Smooth muscle cell (in vitro differentiated cells): ENCODE measurements at regions not wholly inside any gene's neighbourhood (a gene's known extent, or its start where the extent isn't known, plus 50 kb on each side); places are given as distances from the start of the nearest gene placed in this dataset.

Experiments
- DNase-seq: peaks from one replicate; lab custom pipeline; 2025; ENCODE audit not compliant: unreplicated experiment; lab: John Stamatoyannopoulos, UW
- H2AFZ ChIP-seq: fragments of 200-600 bp; sonication (generic); 2 replicates; pipeline ENCODE4 v1.6.0; 2016; ENCODE audit warnings: antibody characterized with exemption, low read depth, mild to moderate bottlenecking
- H3F3A ChIP-seq: fragments of 200-600 bp; sonication (generic); 2 replicates; pipeline ENCODE4 v1.6.0; 2017; ENCODE audit warnings: antibody characterized with exemption, low read depth
- H3K27ac ChIP-seq: fragments of 200-600 bp; sonication (generic); 2 replicates; pipeline ENCODE4 v1.5.1; 2016; ENCODE audit warnings: low read depth, mild to moderate bottlenecking
- H3K27me3 ChIP-seq: fragments of 200-600 bp; sonication (generic); 2 replicates; pipeline ENCODE4 v1.6.1; 2016; ENCODE audit warnings: low read depth, mild to moderate bottlenecking
- H3K36me3 ChIP-seq: fragments of 200-600 bp; sonication (generic); 2 replicates; pipeline ENCODE4 v1.5.1; 2016; ENCODE audit warnings: low read depth
- H3K4me1 ChIP-seq: fragments of 200-600 bp; sonication (generic); 2 replicates; pipeline ENCODE4 v1.5.1; 2016; ENCODE audit warnings: low read depth
- H3K4me2 ChIP-seq: fragments of 200-600 bp; sonication (generic); 2 replicates; pipeline ENCODE4 v1.6.0; 2016; ENCODE audit warnings: mild to moderate bottlenecking
- H3K4me3 ChIP-seq: fragments of 200-600 bp; sonication (generic); 2 replicates; pipeline ENCODE4 v1.5.1; 2016; ENCODE audit warnings: mild to moderate bottlenecking
- H3K79me2 ChIP-seq: fragments of 200-600 bp; sonication (generic); 2 replicates; pipeline ENCODE4 v1.6.0; 2016; ENCODE audit warnings: low read depth, mild to moderate bottlenecking
- H3K9ac ChIP-seq: fragments of 200-600 bp; sonication (generic); 2 replicates; pipeline ENCODE4 v1.6.0; 2016; ENCODE audit warnings: low read depth
- H3K9me3 ChIP-seq: fragments of 200-600 bp; sonication (generic); replicated peaks from 2 replicates; pipeline ENCODE4 v1.5.1; 2016; ENCODE audit warnings: low read depth
- H4K20me1 ChIP-seq: fragments of 200-600 bp; sonication (generic); 2 replicates; pipeline ENCODE4 v1.6.0; 2016; ENCODE audit warnings: low read depth
- WGBS: methylation state at CpG from one replicate; pipeline ENCODE4 v1.1.7; 2016; ENCODE audit warnings: low lambda C conversion rate; 5-methylcytosine and 5-hydroxymethylcytosine counted together
- TF ChIP-seq, protein P1 (sequence below): fragments of 200-600 bp; sonication (generic); IDR thresholded peaks from 2 replicates; pipeline ENCODE4 v1.5.1; 2017; ENCODE audit warnings: borderline replicate concordance, mild to moderate bottlenecking, antibody characterized with exemption; ENCODE audit not compliant: insufficient read depth, poor library complexity, severe bottlenecking

GRCh38 chr15:62231856-62232255 is 66.8 kb upstream of the C2CD4B start:
- TF ChIP-seq, protein P1, sequence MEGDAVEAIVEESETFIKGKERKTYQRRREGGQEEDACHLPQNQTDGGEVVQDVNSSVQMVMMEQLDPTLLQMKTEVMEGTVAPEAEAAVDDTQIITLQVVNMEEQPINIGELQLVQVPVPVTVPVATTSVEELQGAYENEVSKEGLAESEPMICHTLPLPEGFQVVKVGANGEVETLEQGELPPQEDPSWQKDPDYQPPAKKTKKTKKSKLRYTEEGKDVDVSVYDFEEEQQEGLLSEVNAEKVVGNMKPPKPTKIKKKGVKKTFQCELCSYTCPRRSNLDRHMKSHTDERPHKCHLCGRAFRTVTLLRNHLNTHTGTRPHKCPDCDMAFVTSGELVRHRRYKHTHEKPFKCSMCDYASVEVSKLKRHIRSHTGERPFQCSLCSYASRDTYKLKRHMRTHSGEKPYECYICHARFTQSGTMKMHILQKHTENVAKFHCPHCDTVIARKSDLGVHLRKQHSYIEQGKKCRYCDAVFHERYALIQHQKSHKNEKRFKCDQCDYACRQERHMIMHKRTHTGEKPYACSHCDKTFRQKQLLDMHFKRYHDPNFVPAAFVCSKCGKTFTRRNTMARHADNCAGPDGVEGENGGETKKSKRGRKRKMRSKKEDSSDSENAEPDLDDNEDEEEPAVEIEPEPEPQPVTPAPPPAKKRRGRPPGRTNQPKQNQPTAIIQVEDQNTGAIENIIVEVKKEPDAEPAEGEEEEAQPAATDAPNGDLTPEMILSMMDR, result no peak
- WGBS, result 84% methylated on average over 3 of the region's 3 CpGs
- no peak for DNase-seq

DNA sequence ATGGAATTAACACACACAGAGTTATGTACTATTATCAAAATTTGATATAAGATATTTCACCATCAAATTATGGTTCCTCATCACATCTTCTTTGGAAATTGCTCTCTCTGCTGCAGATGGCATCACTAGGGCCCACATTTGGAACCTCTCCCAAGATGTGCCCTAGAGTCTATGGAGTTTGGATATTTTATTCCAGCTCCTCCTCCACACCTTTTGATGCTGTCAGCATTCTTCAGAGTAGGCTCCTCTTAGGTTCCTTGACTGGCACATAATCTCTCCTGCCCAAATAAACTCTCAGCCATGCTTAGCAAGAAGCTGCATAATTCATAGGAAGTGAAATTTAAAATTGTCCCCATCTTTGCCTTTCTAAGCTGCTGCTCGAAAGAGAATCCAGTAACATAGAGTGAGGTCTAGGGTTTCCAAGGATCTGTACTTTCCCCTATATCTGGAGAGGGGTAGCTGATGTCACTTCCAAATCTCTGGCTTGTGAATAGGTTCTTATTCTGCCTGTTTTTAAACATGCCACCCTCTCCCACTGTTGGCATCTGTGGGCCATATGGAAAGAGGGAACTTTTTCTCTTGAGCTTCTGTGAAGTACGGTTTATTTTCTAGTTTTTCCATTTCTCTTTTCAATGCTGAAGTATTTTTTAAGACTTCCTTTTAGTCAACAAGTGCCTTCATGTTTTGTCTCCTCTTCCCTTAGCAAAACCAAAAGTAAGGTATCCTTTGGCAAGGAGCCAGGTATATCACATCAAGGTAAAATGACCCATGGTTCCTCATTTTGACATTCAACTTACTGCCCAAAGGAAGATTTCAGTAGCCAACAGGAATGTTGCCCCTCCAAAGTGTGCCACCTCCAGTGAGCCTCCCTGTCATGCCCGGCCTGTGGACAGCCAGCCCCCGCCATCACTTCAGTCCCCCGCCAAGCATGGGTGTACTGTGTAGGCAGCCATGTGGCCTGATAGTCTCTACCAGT is 75.3 kb upstream of the C2CD4B start:
- Histone ChIP-seq H3K4me1 (no peaks in the 10 kb centered on the region), H3K4me2 (no peak overlapping the region)
- WGBS, result 98% methylated on average over 5 of the region's 5 CpGs

More at GRCh38 chr15:62231856-62232255, 66.8 kb upstream of the C2CD4B start:
- Histone ChIP-seq H3F3A (no peaks in the 10 kb centered on the region), H2AFZ (no peak overlapping the region), H3K36me3 (no peaks in the 10 kb centered on the region), H3K27me3 (no peaks in the 10 kb centered on the region), H3K4me2 (no peak overlapping the region), H3K9me3 (no peaks in the 10 kb centered on the region), H3K79me2 (no peaks in the 10 kb centered on the region), H3K9ac (no peak overlapping the region), H4K20me1 (no peaks in the 10 kb centered on the region), H3K4me3 (no peak overlapping the region), H3K27ac (no peak overlapping the region), H3K4me1 (no peaks in the 10 kb centered on the region)

DNA sequence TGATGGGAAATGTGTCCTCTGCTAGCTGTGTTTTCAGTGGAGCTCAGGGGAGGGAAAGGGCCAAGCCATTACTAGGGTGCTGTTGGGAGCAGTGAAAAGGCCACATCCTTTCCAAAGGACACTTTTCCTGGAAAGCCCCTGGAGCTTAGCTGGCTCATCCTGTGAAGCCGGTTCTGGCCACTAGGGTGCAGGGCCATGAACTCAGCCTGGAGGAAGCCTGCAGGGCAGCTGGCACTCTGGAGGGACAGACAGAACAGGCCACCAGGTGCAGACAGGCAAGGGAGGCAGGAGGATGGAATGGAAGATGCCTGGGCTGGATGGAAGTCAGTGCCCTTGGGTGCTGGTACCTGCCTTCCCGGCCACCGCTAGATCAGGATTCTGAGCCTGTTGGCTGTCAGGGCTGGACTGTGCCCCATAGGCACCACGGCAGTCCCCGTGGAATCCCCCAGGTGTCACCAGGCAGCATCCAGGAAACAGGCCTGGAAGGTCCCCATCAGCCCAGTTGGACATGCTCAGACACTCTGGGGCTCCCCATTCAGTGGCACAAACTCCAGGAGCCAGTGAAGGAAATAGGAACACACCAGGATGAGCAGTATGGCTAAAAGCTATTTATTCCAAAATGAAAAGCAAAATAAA is 76.2 kb upstream of the C2CD4B start:
- Histone ChIP-seq H3K27me3 (no peaks in the 10 kb centered on the region), H3K79me2 (no peaks in the 10 kb centered on the region), H2AFZ (no peak overlapping the region), H3K4me1 (no peaks in the 10 kb centered on the region), H4K20me1 (no peaks in the 10 kb centered on the region), H3K4me3 (no peak overlapping the region), H3K9ac (no peak overlapping the region), H3K4me2 (no peak overlapping the region), H3F3A (no peaks in the 10 kb centered on the region), H3K27ac (no peak overlapping the region), H3K36me3 (no peaks in the 10 kb centered on the region), H3K9me3 (peaks cover 3% of the 10 kb centered on the region)
- DNase-seq, result no peak
- TF ChIP-seq, protein P1, result peak; percentile 20
- 76% methylated on average over 5 of the region's 5 CpGs for WGBS

More for the DNA sequence above, 75.3 kb upstream of the C2CD4B start:
- Histone ChIP-seq H3K27me3 (no peaks in the 10 kb centered on the region), H3F3A (no peaks in the 10 kb centered on the region), H2AFZ (no peak overlapping the region), H3K36me3 (no peaks in the 10 kb centered on the region), H3K4me3 (no peak overlapping the region), H3K9ac (no peak overlapping the region), H3K9me3 (peaks cover 3% of the 10 kb centered on the region), H3K27ac (no peak overlapping the region), H4K20me1 (no peaks in the 10 kb centered on the region), H3K79me2 (no peaks in the 10 kb centered on the region)
- TF ChIP-seq, protein P1, result no peak
- no peak for DNase-seq
